HK-2 (cell line): ENCODE measurements at regions not wholly inside any gene's neighbourhood (a gene's known extent, or its start where the extent isn't known, plus 50 kb on each side); places are given as distances from the start of the nearest gene placed in this dataset.
"Not testable (repeated sequence)": the region's sequence is repeated elsewhere in the genome, so short reads cannot be mapped to it uniquely, and the experiment has no call there.

Experiments
- DNase-seq: peaks from one replicate; pipeline ENCODE4 v3.0.0-alpha.2; 2018; ENCODE audit not compliant: unreplicated experiment

GRCh38 chr17:83159204-83160049 is 80.0 kb downstream of the METRNL start:
- DNase-seq, result no peak

- no peak for DNase-seq
Measured at GRCh38 chr17:83160443-83161297, 81.3 kb downstream of the METRNL start.

- no peak for DNase-seq
Measured at GRCh38 chr17:83161298-83162034, 82.1 kb downstream of the METRNL start.

GRCh38 chr17:83162035-83162745 is 82.8 kb downstream of the METRNL start:
- DNase-seq, result no peak

GRCh38 chr17:83164490-83164889 is 85.1 kb downstream of the METRNL start:
- no peak for DNase-seq

- no peak for DNase-seq
Measured at GRCh38 chr17:83170571-83171260, 91.3 kb downstream of the METRNL start.

GRCh38 chr17:83171661-83172060 is 92.3 kb downstream of the METRNL start:
- DNase-seq, result no peak

GRCh38 chr17:83172099-83172498 is 92.7 kb downstream of the METRNL start:
- not testable (repeated sequence) for DNase-seq

- DNase-seq, result not testable (repeated sequence)
Measured at GRCh38 chr17:83172646-83173045, 93.2 kb downstream of the METRNL start.

GRCh38 chr17:83173180-83173913 is 93.9 kb downstream of the METRNL start:
- not testable (repeated sequence) for DNase-seq

- DNase-seq, result no peak
Measured at GRCh38 chr17:83173914-83174361, 94.5 kb downstream of the METRNL start.

- no peak for DNase-seq
Measured at GRCh38 chr17:83174362-83175118, 95.1 kb downstream of the METRNL start.

- no peak for DNase-seq
Measured at GRCh38 chr17:83175119-83175821, 95.9 kb downstream of the METRNL start.

- no peak for DNase-seq
Measured at GRCh38 chr17:83175822-83176622, 96.6 kb downstream of the METRNL start.

GRCh38 chr17:83176623-83177583 is 97.5 kb downstream of the METRNL start:
- no peak for DNase-seq
